Ectodermal cell (in vitro differentiated cells): ENCODE measurements at regions not wholly inside any gene's neighbourhood (a gene's known extent, or its start where the extent isn't known, plus 50 kb on each side); places are given as distances from the start of the nearest gene placed in this dataset.
"Not testable (repeated sequence)": the region's sequence is repeated elsewhere in the genome, so short reads cannot be mapped to it uniquely, and the experiment has no call there.

Experiments
- H3K27ac ChIP-seq: 2 replicates; pipeline ENCODE4 v1.7.0; 2013; ENCODE audit warnings: mild to moderate bottlenecking, low read depth, low read length; ENCODE audit not compliant: insufficient read depth, poor library complexity, severe bottlenecking
- H3K27me3 ChIP-seq: 2 replicates; pipeline ENCODE4 v1.7.0; 2013; ENCODE audit warnings: mild to moderate bottlenecking, low read length; ENCODE audit not compliant: insufficient read depth, control insufficient read depth, poor library complexity, severe bottlenecking
- H3K36me3 ChIP-seq: one replicate; pipeline ENCODE4 v1.7.0; 2013; ENCODE audit warnings: low read length; ENCODE audit not compliant: control insufficient read depth, insufficient read depth
- H3K4me1 ChIP-seq: one replicate; pipeline ENCODE4 v1.7.0; 2013; ENCODE audit warnings: low read length; ENCODE audit not compliant: control insufficient read depth, insufficient read depth
- H3K4me3 ChIP-seq: 2 replicates; pipeline ENCODE4 v1.7.0; 2013; ENCODE audit warnings: low read depth, low read length, control low read depth; ENCODE audit not compliant: insufficient read depth
- H3K9me3 ChIP-seq: 2 replicates; pipeline ENCODE4 v1.7.0; 2013; ENCODE audit warnings: mild to moderate bottlenecking, low read length, moderate library complexity; ENCODE audit not compliant: control insufficient read depth
- WGBS, 2 experiments: methylation state at CpG; one replicate each; pipeline ENCODE4 v1.1.7; 2013; ENCODE audit warnings: missing lambda C conversion rate in 2 of 2; 5-methylcytosine and 5-hydroxymethylcytosine counted together

GRCh38 chr10:8659982-8660381, 605.5 kb downstream of the GATA3 start:
- Histone ChIP-seq H3K27me3 (no peaks in the 10 kb centered on the region), H3K9me3 (no peaks in the 10 kb centered on the region), H3K4me3 (no peak overlapping the region), H3K4me1 (no peaks in the 10 kb centered on the region), H3K27ac (no peak overlapping the region), H3K36me3 (no peaks in the 10 kb centered on the region)
- WGBS, 2 experiments = 88 to 100% methylated on average over 1 of the region's 2 CpGs

- Histone ChIP-seq H3K27ac (no peak overlapping the region), H3K36me3 (no peaks in the 10 kb centered on the region), H3K27me3 (no peaks in the 10 kb centered on the region), H3K9me3 (no peaks in the 10 kb centered on the region), H3K4me1 (no peaks in the 10 kb centered on the region), H3K4me3 (no peak overlapping the region)
- 87 to 97% methylated on average over 2 of the region's 3 CpGs for WGBS, 2 experiments
These were observed 607.4 kb downstream of the GATA3 start for GRCh38 chr10:8661886-8662285.

GRCh38 chr10:8663131-8663530, 608.6 kb downstream of the GATA3 start:
- Histone ChIP-seq H3K27ac (no peak overlapping the region), H3K4me1 (no peaks in the 10 kb centered on the region), H3K27me3 (no peaks in the 10 kb centered on the region), H3K4me3 (no peak overlapping the region), H3K9me3 (no peaks in the 10 kb centered on the region), H3K36me3 (no peaks in the 10 kb centered on the region)
- WGBS, 2 experiments = 78 to 91% methylated on average over 2 of the region's 2 CpGs

- WGBS, 2 experiments = 97 to 100% methylated on average over 2 of the region's 2 CpGs
- no peaks in the 10 kb centered on the region for H3K9me3 ChIP-seq
- H3K27ac ChIP-seq = no peak overlapping the region
- H3K27me3 ChIP-seq = no peaks in the 10 kb centered on the region
- no peaks in the 10 kb centered on the region for H3K4me1 ChIP-seq
- no peak overlapping the region for H3K4me3 ChIP-seq
- H3K36me3 ChIP-seq = no peaks in the 10 kb centered on the region
These were observed 610.8 kb downstream of the GATA3 start for GRCh38 chr10:8665322-8665721.

GRCh38 chr10:8670461-8670860, 616.0 kb downstream of the GATA3 start:
- Histone ChIP-seq H3K9me3 (no peaks in the 10 kb centered on the region), H3K27me3 (no peaks in the 10 kb centered on the region), H3K27ac (no peak overlapping the region), H3K4me1 (no peaks in the 10 kb centered on the region), H3K36me3 (no peaks in the 10 kb centered on the region), H3K4me3 (no peak overlapping the region)
- WGBS, 2 experiments = 84 to 94% methylated on average over 2 of the region's 2 CpGs

- Histone ChIP-seq H3K4me1 (no peaks in the 10 kb centered on the region), H3K36me3 (no peaks in the 10 kb centered on the region), H3K4me3 (no peak overlapping the region), H3K9me3 (no peaks in the 10 kb centered on the region), H3K27ac (no peak overlapping the region), H3K27me3 (no peaks in the 10 kb centered on the region)
- WGBS, 2 experiments = 94 to 95% methylated on average over 3 of the region's 3 CpGs
These were observed 619.7 kb downstream of the GATA3 start for GRCh38 chr10:8674230-8674629.

GRCh38 chr10:8677642-8678041, 623.2 kb downstream of the GATA3 start:
- H3K4me3 ChIP-seq = no peak overlapping the region
- no peaks in the 10 kb centered on the region for H3K27me3 ChIP-seq
- no peaks in the 10 kb centered on the region for H3K36me3 ChIP-seq
- H3K9me3 ChIP-seq = no peaks in the 10 kb centered on the region
- WGBS, 2 experiments = 93 to 100% methylated on average over 6 of the region's 6 CpGs
- no peaks in the 10 kb centered on the region for H3K4me1 ChIP-seq
- no peak overlapping the region for H3K27ac ChIP-seq

GRCh38 chr10:8684916-8685315, 630.4 kb downstream of the GATA3 start:
- not testable (repeated sequence) for H3K4me3 ChIP-seq, H3K4me1 ChIP-seq, H3K9me3 ChIP-seq, H3K36me3 ChIP-seq, H3K27me3 ChIP-seq, H3K27ac ChIP-seq
- WGBS, 2 experiments = 73 to 93% methylated on average over 2 to 3 of the region's 3 CpGs

- 88 to 91% methylated on average over 4 of the region's 4 CpGs for WGBS, 2 experiments
- Histone ChIP-seq H3K36me3 (no peaks in the 10 kb centered on the region), H3K27ac (no peak overlapping the region), H3K27me3 (no peaks in the 10 kb centered on the region), H3K9me3 (no peaks in the 10 kb centered on the region), H3K4me1 (no peaks in the 10 kb centered on the region), H3K4me3 (no peak overlapping the region)
These were observed 634.4 kb downstream of the GATA3 start for GRCh38 chr10:8688881-8689280.

GRCh38 chr10:8691498-8692017, 637.1 kb downstream of the GATA3 start:
- no peaks in the 10 kb centered on the region for H3K9me3 ChIP-seq
- H3K27me3 ChIP-seq = no peaks in the 10 kb centered on the region
- no peak overlapping the region for H3K4me3 ChIP-seq
- WGBS, 2 experiments = 91 to 92% methylated on average over 4 to 5 of the region's 5 CpGs
- no peak overlapping the region for H3K27ac ChIP-seq
- H3K4me1 ChIP-seq = no peaks in the 10 kb centered on the region
- H3K36me3 ChIP-seq = no peaks in the 10 kb centered on the region

- not testable (repeated sequence) for H3K27ac ChIP-seq, H3K36me3 ChIP-seq, H3K9me3 ChIP-seq, H3K4me1 ChIP-seq, H3K4me3 ChIP-seq, H3K27me3 ChIP-seq
- WGBS, 2 experiments = 89 to 93% methylated on average over 1 of the region's 2 CpGs
These were observed 639.1 kb downstream of the GATA3 start for GRCh38 chr10:8693635-8694034.
